Astrocyte (in vitro differentiated cells and primary cell): ENCODE measurements at regions not wholly inside any gene's neighbourhood (a gene's known extent, or its start where the extent isn't known, plus 50 kb on each side); places are given as distances from the start of the nearest gene placed in this dataset.
A peak's percentile ranks its signal among the peaks of the same experiment; 100 is the strongest.

Experiments
- DNase-seq: peaks from one replicate; pipeline ENCODE4 v3.0.0-alpha.2; 2010; ENCODE audit warnings: low read depth
- FAIRE-seq: peaks from 2 replicates; lab custom pipeline; 2011; peaks lifted over from hg19 to GRCh38; lab: Jason Lieb, UNC
- H2AFZ ChIP-seq: 2 replicates; pipeline ENCODE4 v1.6.0; 2012; ENCODE audit warnings: low read depth, low read length, inconsistent platforms
- H3K27ac ChIP-seq: 2 replicates; pipeline ENCODE4 v1.5.1; 2011; ENCODE audit warnings: low read depth, low read length, inconsistent platforms
- H3K27me3 ChIP-seq: 2 replicates; pipeline ENCODE4 v1.6.0; 2011; ENCODE audit warnings: low read length, inconsistent platforms; ENCODE audit not compliant: insufficient read depth
- H3K36me3 ChIP-seq: 2 replicates; pipeline ENCODE4 v1.5.1; 2011; ENCODE audit warnings: low read length, inconsistent platforms; ENCODE audit not compliant: insufficient read depth
- H3K4me1 ChIP-seq: 2 replicates; pipeline ENCODE4 v1.5.1; 2011; ENCODE audit warnings: low read length, inconsistent platforms; ENCODE audit not compliant: insufficient read depth
- H3K4me2 ChIP-seq: 2 replicates; pipeline ENCODE4 v1.6.0; 2012; ENCODE audit warnings: low read length, inconsistent platforms
- H3K4me3 ChIP-seq: 2 replicates; pipeline ENCODE4 v1.5.1; 2011; ENCODE audit warnings: low read depth, mild to moderate bottlenecking, low read length, inconsistent platforms; ENCODE audit not compliant: insufficient read depth
- H3K79me2 ChIP-seq: 2 replicates; pipeline ENCODE4 v1.6.0; 2012; ENCODE audit warnings: mild to moderate bottlenecking, low read length, inconsistent platforms; ENCODE audit not compliant: insufficient read depth
- H3K9ac ChIP-seq: 2 replicates; pipeline ENCODE4 v1.6.0; 2012; ENCODE audit warnings: mild to moderate bottlenecking, low read length, inconsistent platforms
- H3K9me3 ChIP-seq: 2 replicates; pipeline ENCODE4 v1.5.1; 2012; ENCODE audit warnings: low read depth, mild to moderate bottlenecking, low read length, inconsistent platforms; ENCODE audit not compliant: insufficient read depth
- H4K20me1 ChIP-seq: 2 replicates; pipeline ENCODE4 v1.6.0; 2012; ENCODE audit warnings: low read length, inconsistent platforms; ENCODE audit not compliant: insufficient read depth
- H3K27ac Mint-ChIP-seq: one replicate; pipeline ENCODE4 v1.8.0; 2021; ENCODE audit warnings: mild to moderate bottlenecking, mixed read lengths; ENCODE audit not compliant: unreplicated experiment
- H3K27me3 Mint-ChIP-seq: one replicate; pipeline ENCODE4 v1.8.0; 2021; ENCODE audit warnings: low read depth, mixed read lengths; ENCODE audit not compliant: unreplicated experiment
- H3K36me3 Mint-ChIP-seq: one replicate; pipeline ENCODE4 v1.8.0; 2021; ENCODE audit warnings: low read depth, mixed read lengths; ENCODE audit not compliant: unreplicated experiment
- H3K4me1 Mint-ChIP-seq: one replicate; pipeline ENCODE4 v1.8.0; 2021; ENCODE audit warnings: low read depth, mixed read lengths; ENCODE audit not compliant: unreplicated experiment
- H3K4me3 Mint-ChIP-seq: one replicate; pipeline ENCODE4 v1.8.0; 2021; ENCODE audit warnings: mild to moderate bottlenecking, moderate library complexity, mixed read lengths; ENCODE audit not compliant: unreplicated experiment
- H3K9me3 Mint-ChIP-seq: one replicate; pipeline ENCODE4 v1.8.0; 2021; ENCODE audit warnings: mild to moderate bottlenecking, mixed read lengths; ENCODE audit not compliant: unreplicated experiment
- CTCF ChIP-seq: IDR thresholded peaks from 2 replicates; pipeline ENCODE4 v1.5.1; 2011; ENCODE audit warnings: low read depth, mild to moderate bottlenecking, inconsistent platforms, low read length, moderate library complexity; ENCODE audit not compliant: insufficient read depth
- EZH2 ChIP-seq: IDR thresholded peaks from 2 replicates; pipeline ENCODE4 v1.6.1; 2012; ENCODE audit warnings: mild to moderate bottlenecking, low read length, inconsistent platforms; ENCODE audit not compliant: insufficient read depth

GRCh38 chr9:38305582-38305981, 86.9 kb upstream of the ALDH1B1 start:
- H3K27ac Mint-ChIP-seq = no peak overlapping the region
- H3K79me2 ChIP-seq = no peaks in the 10 kb centered on the region
- H3K9ac ChIP-seq = no peak overlapping the region
- H3K36me3 Mint-ChIP-seq = no peaks in the 10 kb centered on the region
- FAIRE-seq (no peak), DNase-seq (no peak)
- TF ChIP-seq CTCF (no peak), EZH2 (no peak)
- H3K27me3 ChIP-seq = no peaks in the 10 kb centered on the region
- no peaks in the 10 kb centered on the region for H4K20me1 ChIP-seq
- peaks cover 11% of the 10 kb centered on the region for H3K4me1 ChIP-seq
- no peaks in the 10 kb centered on the region for H3K36me3 ChIP-seq
- no peak overlapping the region for H3K27ac ChIP-seq
- H3K27me3 Mint-ChIP-seq = peaks cover 26% of the 10 kb centered on the region
- H3K4me2 ChIP-seq = no peak overlapping the region
- H3K4me3 Mint-ChIP-seq = no peak overlapping the region
- H3K4me3 ChIP-seq = no peak overlapping the region
- H2AFZ ChIP-seq = no peak overlapping the region
- peaks cover 4% of the 10 kb centered on the region for H3K9me3 Mint-ChIP-seq
- H3K9me3 ChIP-seq = no peaks in the 10 kb centered on the region
- peaks cover 20% of the 10 kb centered on the region for H3K4me1 Mint-ChIP-seq

- Mint-ChIP-seq H3K27me3 (peaks cover 38% of the 10 kb centered on the region), H3K4me3 (peak overlapping the region; percentile 23), H3K36me3 (no peaks in the 10 kb centered on the region), H3K27ac (no peak overlapping the region), H3K4me1 (no peaks in the 10 kb centered on the region), H3K9me3 (peaks cover 4% of the 10 kb centered on the region)
- Histone ChIP-seq H3K4me3 (no peak overlapping the region), H3K4me1 (no peaks in the 10 kb centered on the region), H3K9me3 (no peaks in the 10 kb centered on the region), H2AFZ (no peak overlapping the region), H4K20me1 (no peaks in the 10 kb centered on the region), H3K27ac (no peak overlapping the region), H3K9ac (no peak overlapping the region), H3K36me3 (no peaks in the 10 kb centered on the region), H3K4me2 (no peak overlapping the region), H3K27me3 (peaks cover 4% of the 10 kb centered on the region), H3K79me2 (no peaks in the 10 kb centered on the region)
- no peak for TF ChIP-seq CTCF
- no peak for TF ChIP-seq EZH2
- FAIRE-seq (no peak), DNase-seq (no peak)
Measured at GRCh38 chr9:38301376-38302106, 91.0 kb upstream of the ALDH1B1 start.

DNA sequence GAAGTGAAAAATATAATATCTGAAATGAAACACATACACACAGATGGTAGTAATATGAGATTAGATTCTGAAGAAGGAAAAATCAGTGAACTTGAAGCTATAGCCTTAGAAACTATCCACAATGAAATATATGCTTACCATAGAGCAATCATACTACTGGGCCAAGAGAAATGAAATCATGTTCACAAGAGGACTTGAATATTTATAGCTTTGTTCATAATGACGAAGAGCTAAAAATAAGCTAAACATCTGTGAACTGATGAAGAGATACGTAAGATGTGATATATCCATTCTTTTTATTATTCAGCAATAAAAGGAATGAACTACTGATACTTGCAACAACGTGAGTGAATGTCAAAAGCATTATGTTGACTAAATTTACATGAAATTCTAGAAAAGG, 92.6 kb upstream of the ALDH1B1 start:
- Histone ChIP-seq H3K9me3 (no peaks in the 10 kb centered on the region), H3K36me3 (no peaks in the 10 kb centered on the region), H3K27me3 (peaks cover 9% of the 10 kb centered on the region), H3K4me3 (no peak overlapping the region), H3K27ac (no peak overlapping the region), H3K79me2 (no peaks in the 10 kb centered on the region), H4K20me1 (no peaks in the 10 kb centered on the region), H3K4me1 (no peaks in the 10 kb centered on the region), H3K4me2 (no peak overlapping the region), H3K9ac (no peak overlapping the region), H2AFZ (no peak overlapping the region)
- TF ChIP-seq CTCF = no peak
- TF ChIP-seq EZH2 = no peak
- H3K4me1 Mint-ChIP-seq = no peaks in the 10 kb centered on the region
- FAIRE-seq (no peak), DNase-seq (no peak)
- H3K27ac Mint-ChIP-seq = no peak overlapping the region
- H3K27me3 Mint-ChIP-seq = peaks cover 38% of the 10 kb centered on the region
- H3K4me3 Mint-ChIP-seq = no peak overlapping the region
- H3K9me3 Mint-ChIP-seq = peaks cover 6% of the 10 kb centered on the region
- no peaks in the 10 kb centered on the region for H3K36me3 Mint-ChIP-seq
